GM23248 (cell line): ENCODE measurements at regions not wholly inside any gene's neighbourhood (a gene's known extent, or its start where the extent isn't known, plus 50 kb on each side); places are given as distances from the start of the nearest gene placed in this dataset.

Source experiments
- EZH2 ChIP-seq: fragments of 200-600 bp; sonication (generic); IDR thresholded peaks from 2 replicates; pipeline ENCODE4 v1.6.1; 2018; ENCODE audit warnings: antibody characterized with exemption, mild to moderate bottlenecking; ENCODE audit not compliant: insufficient read depth, poor library complexity, severe bottlenecking
- EZH2phosphoT487 ChIP-seq: fragments of 200-600 bp; sonication (generic); IDR thresholded peaks from 2 replicates; pipeline ENCODE4 v1.6.1; 2018; ENCODE audit warnings: antibody characterized with exemption, moderate library complexity, mild to moderate bottlenecking, low read depth; ENCODE audit not compliant: insufficient read depth

GRCh38 chr3:88617283-88617682 is 467.5 kb downstream of the C3orf38 start:
- TF ChIP-seq EZH2phosphoT487 = no peak
- no peak for TF ChIP-seq EZH2
